HS-5 (cell line): ENCODE measurements at regions not wholly inside any gene's neighbourhood (a gene's known extent, or its start where the extent isn't known, plus 50 kb on each side); places are given as distances from the start of the nearest gene placed in this dataset.
"Not testable (repeated sequence)": the region's sequence is repeated elsewhere in the genome, so short reads cannot be mapped to it uniquely, and the experiment has no call there.

Experiments
- DNase-seq: peaks from one replicate; pipeline ENCODE4 v3.0.0-alpha.2; 2012; ENCODE audit warnings: low read depth

- DNase-seq, result no peak
These were observed 487.2 kb downstream of the MN1 start for GRCh38 chr22:27314276-27314807.

GRCh38 chr22:27315833-27316232, 485.7 kb downstream of the MN1 start:
- no peak for DNase-seq

DNA sequence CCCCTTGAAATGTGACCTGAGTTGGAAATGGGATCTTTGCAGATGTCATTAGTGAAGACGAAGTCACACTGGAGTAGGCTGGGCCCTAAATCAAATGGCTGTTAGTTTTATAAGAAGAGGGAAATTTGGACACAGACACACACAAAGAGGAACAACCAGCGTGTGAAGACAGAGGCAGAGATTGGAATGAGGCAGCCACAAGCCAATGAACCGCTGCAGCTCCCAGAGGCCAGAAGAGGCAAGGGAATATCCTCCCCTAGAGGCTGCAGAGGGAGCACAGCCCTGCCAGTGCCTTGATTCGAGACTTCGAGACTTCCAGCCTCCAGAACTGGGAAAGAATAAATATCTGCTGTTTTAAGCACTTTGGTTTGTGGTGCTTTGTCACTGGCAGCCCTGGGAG, 484.5 kb downstream of the MN1 start:
- DNase-seq, result no peak

GRCh38 chr22:27317971-27318428, 483.6 kb downstream of the MN1 start:
- DNase-seq, result no peak

DNA sequence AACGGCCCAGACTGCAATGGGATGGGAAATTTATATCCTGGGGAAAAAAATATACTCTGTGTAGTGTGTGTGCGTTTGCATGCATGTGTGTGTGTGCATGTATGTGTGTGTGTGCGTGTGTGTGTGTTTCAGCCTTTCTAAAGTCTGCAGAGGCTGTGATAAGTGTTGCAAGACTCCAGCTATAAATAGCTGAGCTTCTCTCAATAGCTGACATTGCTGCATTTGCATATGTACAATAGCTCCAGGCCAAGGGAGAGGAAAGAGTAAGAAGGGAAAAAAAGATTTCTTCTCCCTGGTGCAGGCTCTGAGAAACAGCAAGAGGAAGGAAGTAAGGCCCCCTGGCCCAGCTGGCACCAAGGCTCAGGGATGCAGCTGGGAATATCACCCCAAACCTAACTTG, 483.0 kb downstream of the MN1 start:
- no peak for DNase-seq

GRCh38 chr22:27323661-27324060, 477.9 kb downstream of the MN1 start:
- no peak for DNase-seq

DNA sequence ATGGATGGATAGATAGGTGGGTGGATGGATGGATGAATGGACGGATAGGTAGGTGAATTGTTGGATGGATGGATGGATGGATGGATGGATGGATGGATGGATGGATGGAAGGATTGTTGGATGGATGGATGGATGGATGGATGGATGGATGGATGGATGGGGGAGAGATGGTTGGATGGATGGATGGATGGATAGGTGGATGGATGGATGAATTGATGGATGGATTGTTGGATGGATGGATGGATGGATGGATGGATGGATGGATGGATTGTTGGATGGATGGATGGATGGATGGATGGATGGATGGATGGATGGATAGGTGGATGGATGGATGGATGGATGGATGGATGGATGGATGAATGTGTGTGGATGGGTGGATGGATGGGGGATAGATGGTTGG, 476.6 kb downstream of the MN1 start:
- DNase-seq, result not testable (repeated sequence)

GRCh38 chr22:27327497-27327896, 474.1 kb downstream of the MN1 start:
- no peak for DNase-seq

GRCh38 chr22:27327981-27328721, 473.4 kb downstream of the MN1 start:
- DNase-seq, result no peak

- DNase-seq, result no peak
These were observed 472.3 kb downstream of the MN1 start for GRCh38 chr22:27329131-27329850.

DNA sequence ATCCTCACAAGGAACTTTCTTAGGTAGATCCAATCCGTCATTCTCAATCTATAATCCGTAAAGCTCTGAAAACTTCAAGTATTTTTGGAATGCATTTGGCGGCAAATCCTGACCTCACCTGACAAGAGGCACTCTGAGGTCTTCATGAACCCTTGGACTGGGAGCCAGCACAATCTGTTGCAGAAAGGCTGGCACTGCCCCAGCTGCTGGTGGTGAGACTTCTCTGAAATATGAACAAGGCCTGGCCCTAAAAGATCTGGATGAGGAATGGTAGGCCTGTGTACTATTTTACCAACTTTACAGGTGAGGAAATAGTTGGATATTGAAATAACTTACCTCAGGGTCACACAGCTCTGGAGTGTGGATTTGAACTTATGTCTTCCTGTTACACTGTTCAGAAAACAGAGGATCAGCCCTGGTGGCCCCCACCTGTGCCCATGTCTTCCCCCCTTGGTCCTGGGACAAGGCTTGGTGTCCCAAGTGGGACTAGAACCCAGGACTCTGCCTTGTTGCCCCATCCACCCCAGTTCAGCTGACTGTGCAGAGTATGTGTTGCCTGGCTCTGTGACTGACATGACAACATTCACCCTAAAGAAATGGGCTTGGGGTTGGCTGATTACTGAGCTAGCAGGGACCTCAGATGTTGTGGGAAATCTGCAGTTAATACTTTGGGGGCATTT, 471.4 kb downstream of the MN1 start:
- DNase-seq, result no peak

- DNase-seq, result no peak
These were observed 469.9 kb downstream of the MN1 start for GRCh38 chr22:27331526-27332281.

DNA sequence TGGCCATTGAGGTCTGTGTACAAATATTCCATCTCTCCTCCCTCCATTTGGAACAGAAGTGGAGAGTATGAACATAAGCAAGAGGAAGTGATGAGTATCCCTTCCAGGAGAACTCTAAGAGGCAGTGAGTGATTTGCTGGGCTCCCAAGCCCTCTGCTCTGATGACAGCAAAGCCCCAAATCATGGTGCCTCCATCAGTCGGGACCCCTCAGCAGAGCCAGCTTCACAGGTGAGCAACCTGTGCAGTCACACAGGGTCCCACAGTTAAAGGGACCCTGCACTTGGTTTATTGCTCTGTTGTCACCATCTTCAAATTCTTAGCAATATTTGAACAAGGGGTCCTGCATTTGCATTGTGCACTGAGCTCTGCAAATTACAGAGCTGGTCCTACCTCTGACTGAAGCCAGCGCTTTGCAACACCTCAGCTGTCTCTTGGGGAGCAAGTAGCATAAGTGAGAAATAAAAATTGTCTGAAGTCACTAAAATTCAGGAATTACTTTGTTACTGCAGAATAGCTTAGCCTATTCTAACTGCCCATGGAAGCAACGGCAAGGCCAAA, 466.4 kb downstream of the MN1 start:
- DNase-seq, result no peak

DNA sequence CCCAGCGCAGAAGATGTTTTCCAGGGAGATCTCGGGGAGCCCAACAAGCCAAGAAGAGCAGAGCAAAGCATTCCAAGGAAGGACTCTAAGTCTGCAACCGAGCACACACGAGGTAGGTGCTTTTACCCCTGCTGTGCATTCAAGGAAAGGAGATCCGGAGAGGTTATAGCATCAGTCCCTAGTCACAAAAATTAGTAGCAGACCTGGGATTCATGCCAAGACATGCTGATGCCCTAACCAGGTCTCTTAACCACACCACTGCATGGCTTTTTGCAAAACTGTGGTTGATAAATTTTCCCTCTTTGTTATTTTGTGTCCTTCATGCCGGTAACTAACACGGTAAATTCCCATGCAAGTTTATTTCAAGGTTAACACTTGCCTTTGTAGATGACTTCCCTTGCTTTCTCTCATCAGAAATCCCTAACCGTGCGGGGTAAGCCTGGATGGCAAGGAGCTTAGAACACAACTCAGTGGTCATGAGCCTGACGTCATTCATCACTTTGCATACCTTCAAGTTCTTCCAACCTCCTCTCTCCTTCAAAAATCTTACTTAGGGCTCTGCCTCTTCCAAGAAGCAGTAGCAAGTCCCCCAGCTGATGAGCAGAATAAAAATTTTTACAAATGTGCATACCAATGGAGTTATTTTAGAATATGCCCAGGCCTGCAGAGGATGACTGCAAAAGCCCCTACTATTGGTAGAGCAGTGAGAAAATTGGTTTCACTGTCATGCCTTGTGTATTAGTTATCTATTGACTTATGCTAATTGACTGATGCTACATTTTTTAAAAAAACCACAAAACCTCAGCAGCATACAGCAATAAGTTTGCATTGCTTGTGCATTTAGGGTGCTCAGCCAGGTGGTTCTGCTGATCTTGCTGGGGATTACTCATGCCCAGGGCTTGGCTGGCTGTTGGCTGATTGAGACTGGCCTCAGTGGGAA, 465.1 kb downstream of the MN1 start:
- DNase-seq, result peak; percentile 43

- DNase-seq, result no peak
These were observed 463.9 kb downstream of the MN1 start for GRCh38 chr22:27337676-27338075.

DNA sequence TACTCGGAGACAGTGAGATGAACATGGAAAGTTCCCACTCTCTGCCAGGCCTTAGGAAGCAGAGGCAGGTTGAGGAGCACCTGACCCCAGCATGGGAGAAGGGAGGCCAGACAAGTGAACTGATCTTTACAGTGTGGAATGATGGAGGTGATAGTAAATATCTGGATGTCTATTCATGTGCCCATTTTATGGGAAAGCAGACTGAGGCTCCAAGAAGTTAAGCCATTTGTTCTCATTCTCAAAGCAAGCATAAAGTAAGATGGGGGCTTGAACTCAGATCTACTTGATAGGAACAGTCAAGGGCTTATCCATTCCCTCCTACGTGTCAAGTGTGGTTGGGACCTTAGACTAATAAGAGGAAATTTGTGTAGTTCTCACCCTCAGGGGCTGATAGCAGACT, 461.5 kb downstream of the MN1 start:
- DNase-seq, result no peak

GRCh38 chr22:27344546-27344945, 457.0 kb downstream of the MN1 start:
- DNase-seq, result no peak

- no peak for DNase-seq
These were observed 455.9 kb downstream of the MN1 start for GRCh38 chr22:27345691-27346090.

DNA sequence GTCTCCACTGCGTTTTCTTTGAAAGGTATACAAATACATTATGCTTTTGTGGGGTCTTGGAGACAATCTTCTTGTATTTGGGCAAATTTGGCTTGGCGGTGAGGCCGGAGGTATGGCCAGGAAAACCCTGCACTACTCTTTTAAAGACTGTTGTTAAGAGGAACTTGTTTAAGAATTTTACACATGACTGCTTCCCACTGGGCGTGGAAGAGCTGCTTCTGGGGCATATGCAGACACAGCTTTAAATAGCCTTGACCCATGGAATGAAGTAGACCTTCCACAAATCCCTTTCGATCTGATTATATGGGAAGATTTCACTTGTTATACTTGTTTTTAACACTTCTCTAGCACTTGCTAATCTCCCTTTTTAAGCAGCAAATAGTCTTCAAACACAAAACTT, 453.6 kb downstream of the MN1 start:
- DNase-seq, result no peak

DNA sequence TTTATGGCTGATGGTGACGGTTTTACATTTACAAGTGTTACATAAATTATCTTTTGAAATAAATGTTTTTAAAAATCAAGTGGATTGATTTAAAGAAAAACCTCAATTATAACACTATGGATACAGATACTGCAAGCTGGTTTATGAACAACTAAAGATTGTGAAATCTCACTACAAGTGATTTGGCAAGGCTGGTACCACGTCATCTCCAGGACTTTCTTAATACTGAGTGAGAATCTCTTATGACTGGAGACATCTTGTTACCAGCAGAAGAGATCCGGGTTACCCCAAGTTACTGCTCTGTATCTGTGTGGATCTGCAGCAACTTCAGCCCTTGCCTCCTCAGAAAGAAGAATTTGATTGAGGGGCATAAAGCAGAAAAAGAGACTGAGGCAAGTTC, 452.9 kb downstream of the MN1 start:
- DNase-seq, result no peak

GRCh38 chr22:27349456-27349855, 452.1 kb downstream of the MN1 start:
- no peak for DNase-seq
